ENCODE measurements at regions not wholly inside any gene's neighbourhood (a gene's known extent, or its start where the extent isn't known, plus 50 kb on each side); places are given as distances from the start of the nearest gene placed in this dataset.
"Not testable (repeated sequence)": the region's sequence is repeated elsewhere in the genome, so short reads cannot be mapped to it uniquely, and the experiment has no call there.

GRCh38 chr5:21574961-21575360 is 1278.2 kb downstream of the CDH12 start:
- Histone ChIP-seq H3K27me3 (ENCODE audit: control insufficient read depth, insufficient read depth, low read length) (no peaks in the 10 kb centered on the region), H3K4me3 (ENCODE audit: low read depth, low read length) (no peak overlapping the region), H3K36me3 (ENCODE audit: control insufficient read depth, insufficient read depth, low read length) (no peaks in the 10 kb centered on the region)
- no peak for DNase-seq (ENCODE audit: low read depth)
- no peak for TF ChIP-seq CTCF (IDR thresholded peaks at IDR 0.05; ENCODE audit: insufficient read depth, low read length, poor library complexity, severe bottlenecking)

- DNase-seq (ENCODE audit: low read depth): no peak
- no peaks in the 10 kb centered on the region for H3K27me3 ChIP-seq (ENCODE audit: control insufficient read depth, insufficient read depth, low read length)
- TF ChIP-seq CTCF (IDR thresholded peaks at IDR 0.05; ENCODE audit: insufficient read depth, low read length, poor library complexity, severe bottlenecking): no peak
- H3K4me3 ChIP-seq (ENCODE audit: low read depth, low read length): no peak overlapping the region
- H3K36me3 ChIP-seq (ENCODE audit: control insufficient read depth, insufficient read depth, low read length): no peaks in the 10 kb centered on the region
Measured at GRCh38 chr5:21574438-21574837, 1278.7 kb downstream of the CDH12 start.

GRCh38 chr5:21573416-21574314 is 1279.5 kb downstream of the CDH12 start:
- H3K36me3 ChIP-seq (ENCODE audit: control insufficient read depth, insufficient read depth, low read length): no peaks in the 10 kb centered on the region
- H3K4me3 ChIP-seq (ENCODE audit: low read depth, low read length): no peak overlapping the region
- DNase-seq (ENCODE audit: low read depth): no peak
- H3K27me3 ChIP-seq (ENCODE audit: control insufficient read depth, insufficient read depth, low read length): no peaks in the 10 kb centered on the region
- TF ChIP-seq CTCF (IDR thresholded peaks at IDR 0.05; ENCODE audit: insufficient read depth, low read length, poor library complexity, severe bottlenecking): no peak

- H3K36me3 ChIP-seq (ENCODE audit: control insufficient read depth, insufficient read depth, low read length); H3K27me3 ChIP-seq (ENCODE audit: control insufficient read depth, insufficient read depth, low read length); H3K4me3 ChIP-seq (ENCODE audit: low read depth, low read length); DNase-seq (ENCODE audit: low read depth): not testable (repeated sequence)
Measured at GRCh38 chr5:21571196-21571595, 1281.9 kb downstream of the CDH12 start.

- not testable (repeated sequence) for H3K27me3 ChIP-seq (ENCODE audit: control insufficient read depth, insufficient read depth, low read length); H3K4me3 ChIP-seq (ENCODE audit: low read depth, low read length); DNase-seq (ENCODE audit: low read depth); H3K36me3 ChIP-seq (ENCODE audit: control insufficient read depth, insufficient read depth, low read length)
Measured at GRCh38 chr5:21559109-21559508, 1294.0 kb downstream of the CDH12 start.

- not testable (repeated sequence) for H3K4me3 ChIP-seq (ENCODE audit: low read depth, low read length); H3K36me3 ChIP-seq (ENCODE audit: control insufficient read depth, insufficient read depth, low read length)
Measured at GRCh38 chr5:21552263-21552662, 1300.9 kb downstream of the CDH12 start.

GRCh38 chr5:21550916-21551315 is 1302.2 kb downstream of the CDH12 start:
- H3K36me3 ChIP-seq (ENCODE audit: control insufficient read depth, insufficient read depth, low read length); H3K27me3 ChIP-seq (ENCODE audit: control insufficient read depth, insufficient read depth, low read length); DNase-seq (ENCODE audit: low read depth); H3K4me3 ChIP-seq (ENCODE audit: low read depth, low read length): not testable (repeated sequence)

More at GRCh38 chr5:21552263-21552662, 1300.9 kb downstream of the CDH12 start:
- H3K27me3 ChIP-seq (ENCODE audit: control insufficient read depth, insufficient read depth, low read length); DNase-seq (ENCODE audit: low read depth): not testable (repeated sequence)

GRCh38 chr5:21547656-21548055 is 1305.5 kb downstream of the CDH12 start:
- H3K27me3 ChIP-seq (ENCODE audit: control insufficient read depth, insufficient read depth, low read length); H3K36me3 ChIP-seq (ENCODE audit: control insufficient read depth, insufficient read depth, low read length); DNase-seq (ENCODE audit: low read depth); H3K4me3 ChIP-seq (ENCODE audit: low read depth, low read length): not testable (repeated sequence)

- not testable (repeated sequence) for DNase-seq (ENCODE audit: low read depth); H3K4me3 ChIP-seq (ENCODE audit: low read depth, low read length); H3K36me3 ChIP-seq (ENCODE audit: control insufficient read depth, insufficient read depth, low read length); H3K27me3 ChIP-seq (ENCODE audit: control insufficient read depth, insufficient read depth, low read length)
Measured at GRCh38 chr5:21535114-21535513, 1318.0 kb downstream of the CDH12 start.

GRCh38 chr5:21521157-21521556 is 1332.0 kb downstream of the CDH12 start:
- H3K36me3 ChIP-seq (ENCODE audit: control insufficient read depth, insufficient read depth, low read length); H3K27me3 ChIP-seq (ENCODE audit: control insufficient read depth, insufficient read depth, low read length); DNase-seq (ENCODE audit: low read depth); H3K4me3 ChIP-seq (ENCODE audit: low read depth, low read length): not testable (repeated sequence)

GRCh38 chr5:21496926-21497325 is 1356.2 kb downstream of the CDH12 start:
- not testable (repeated sequence) for H3K4me3 ChIP-seq (ENCODE audit: low read depth, low read length); H3K36me3 ChIP-seq (ENCODE audit: control insufficient read depth, insufficient read depth, low read length); H3K27me3 ChIP-seq (ENCODE audit: control insufficient read depth, insufficient read depth, low read length); DNase-seq (ENCODE audit: low read depth)

GRCh38 chr5:21496056-21496455 is 1357.1 kb downstream of the CDH12 start:
- H3K36me3 ChIP-seq (ENCODE audit: control insufficient read depth, insufficient read depth, low read length); H3K4me3 ChIP-seq (ENCODE audit: low read depth, low read length); H3K27me3 ChIP-seq (ENCODE audit: control insufficient read depth, insufficient read depth, low read length); DNase-seq (ENCODE audit: low read depth): not testable (repeated sequence)
